OCI-LY1 (cell line): ENCODE measurements at regions not wholly inside any gene's neighbourhood (a gene's known extent, or its start where the extent isn't known, plus 50 kb on each side); places are given as distances from the start of the nearest gene placed in this dataset.

ENCODE experiments used
- H2AFZ ChIP-seq: fragments of 200-600 bp; sonication (generic), shearing (Covaris generic); 2 replicates; pipeline ENCODE4 v1.6.0; 2014; ENCODE audit warnings: antibody characterized with exemption, mild to moderate bottlenecking, low read length
- H3F3A ChIP-seq: fragments of 200-600 bp; sonication (generic), shearing (Covaris generic); 2 replicates; pipeline ENCODE4 v1.6.0; 2014; ENCODE audit warnings: mild to moderate bottlenecking, antibody characterized with exemption, low read length, moderate library complexity; ENCODE audit not compliant: insufficient read depth
- H3K27ac ChIP-seq: fragments of 200-600 bp; sonication (generic); 2 replicates; pipeline ENCODE4 v1.5.1; 2014; ENCODE audit warnings: low read length, mixed run types, mild to moderate bottlenecking, low read depth; ENCODE audit not compliant: poor library complexity, severe bottlenecking
- H3K27me3 ChIP-seq: fragments of 200-600 bp; sonication (generic); 2 replicates; pipeline ENCODE4 v1.6.0; 2014; ENCODE audit warnings: antibody characterized with exemption, mild to moderate bottlenecking, low read length, moderate library complexity; ENCODE audit not compliant: insufficient read depth
- H3K36me3 ChIP-seq: fragments of 200-600 bp; sonication (generic); 2 replicates; pipeline ENCODE4 v1.6.1; 2014; ENCODE audit warnings: mild to moderate bottlenecking, antibody characterized with exemption, low read length, moderate library complexity, mixed read lengths; ENCODE audit not compliant: insufficient read depth
- H3K4me1 ChIP-seq: fragments of 200-600 bp; sonication (generic); 2 replicates; pipeline ENCODE4 v1.5.1; 2014; ENCODE audit warnings: mild to moderate bottlenecking, low read length, moderate library complexity; ENCODE audit not compliant: insufficient read depth, severe bottlenecking
- H3K4me2 ChIP-seq: fragments of 200-600 bp; sonication (generic), shearing (Covaris generic); 2 replicates; pipeline ENCODE4 v1.6.1; 2014; ENCODE audit warnings: low read length
- H3K4me3 ChIP-seq: fragments of 200-600 bp; sonication (generic); 2 replicates; pipeline ENCODE4 v1.5.1; 2014; ENCODE audit warnings: low read length, low read depth, mild to moderate bottlenecking, mixed read lengths; ENCODE audit not compliant: poor library complexity, severe bottlenecking
- H3K79me2 ChIP-seq: fragments of 200-600 bp; shearing (Covaris generic); 2 replicates; pipeline ENCODE4 v1.6.1; 2016; ENCODE audit warnings: mixed run types, low read length, mixed read lengths; ENCODE audit not compliant: insufficient read depth
- H3K9ac ChIP-seq: fragments of 200-600 bp; sonication (generic), shearing (Covaris generic); 2 replicates; pipeline ENCODE4 v1.6.1; 2014; ENCODE audit warnings: mild to moderate bottlenecking, low read length, mixed read lengths
- H3K9me2 ChIP-seq: fragments of 200-600 bp; sonication (generic), shearing (Covaris generic); 2 replicates; pipeline ENCODE4 v1.6.1; 2014; ENCODE audit warnings: low read depth, mild to moderate bottlenecking, low read length, mixed read lengths
- H3K9me3 ChIP-seq: fragments of 200-600 bp; shearing (Covaris generic); 2 replicates; pipeline ENCODE4 v1.6.1; 2014; ENCODE audit warnings: low read length, mixed read lengths
- H4K20me1 ChIP-seq: fragments of 200-600 bp; sonication (generic), shearing (Covaris generic); 2 replicates; pipeline ENCODE4 v1.6.0; 2016; ENCODE audit warnings: mild to moderate bottlenecking, low read length; ENCODE audit not compliant: insufficient read depth
- CTCF ChIP-seq: fragments of 200-600 bp; sonication (generic), shearing (Covaris generic); IDR thresholded peaks from 2 replicates; pipeline ENCODE4 v1.5.1; 2017; ENCODE audit warnings: mild to moderate bottlenecking, antibody characterized with exemption, low read length, moderate library complexity, mixed read lengths
- EZH2 ChIP-seq: fragments of 200-600 bp; sonication (generic), shearing (Covaris generic); IDR thresholded peaks from 2 replicates; pipeline ENCODE4 v1.8.0; 2017; ENCODE audit warnings: borderline replicate concordance, mixed run types, mild to moderate bottlenecking, antibody characterized with exemption, low read length, moderate library complexity, mixed read lengths

- H3K4me1 ChIP-seq, result no peaks in the 10 kb centered on the region
- H3K79me2 ChIP-seq, result no peaks in the 10 kb centered on the region
- H3K4me2 ChIP-seq, result no peak overlapping the region
- H3K27me3 ChIP-seq, result no peaks in the 10 kb centered on the region
- H3K36me3 ChIP-seq, result no peaks in the 10 kb centered on the region
- H3K4me3 ChIP-seq, result no peak overlapping the region
- no peaks in the 10 kb centered on the region for H4K20me1 ChIP-seq
- H3K9ac ChIP-seq, result no peak overlapping the region
- no peaks in the 10 kb centered on the region for H3K9me3 ChIP-seq
- no peaks in the 10 kb centered on the region for H3K9me2 ChIP-seq
- H3F3A ChIP-seq, result no peaks in the 10 kb centered on the region
- H2AFZ ChIP-seq, result no peak overlapping the region
- no peak for TF ChIP-seq CTCF
- no peak for TF ChIP-seq EZH2
- no peak overlapping the region for H3K27ac ChIP-seq
Measured at GRCh38 chr15:87416591-87417257, 839.8 kb downstream of the NTRK3 start.

DNA sequence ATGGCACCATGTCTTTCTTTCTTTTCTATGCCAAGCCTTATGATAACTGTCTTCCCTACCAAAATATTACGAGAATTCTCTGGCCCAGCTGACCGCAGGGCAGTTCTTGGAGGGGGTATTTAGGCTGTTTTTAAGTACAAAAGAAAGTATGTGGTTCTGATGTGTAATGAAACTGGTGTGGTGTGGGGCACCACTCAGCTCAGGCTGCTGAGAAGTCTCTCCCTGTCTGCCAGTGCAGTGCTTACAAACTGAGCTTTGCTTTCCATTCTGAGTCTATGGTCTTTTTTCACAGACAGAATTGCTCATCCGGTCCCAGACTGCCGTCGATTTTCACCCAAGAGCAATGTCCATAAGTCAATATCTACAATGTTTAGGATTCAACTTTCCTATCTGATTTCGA is 847.6 kb downstream of the NTRK3 start:
- Histone ChIP-seq H3K4me1 (no peaks in the 10 kb centered on the region), H3F3A (no peaks in the 10 kb centered on the region), H3K27me3 (no peaks in the 10 kb centered on the region), H3K79me2 (no peaks in the 10 kb centered on the region), H3K9ac (no peak overlapping the region), H3K9me3 (no peaks in the 10 kb centered on the region), H3K4me2 (no peak overlapping the region), H3K4me3 (no peak overlapping the region), H3K36me3 (no peaks in the 10 kb centered on the region), H2AFZ (no peak overlapping the region), H3K9me2 (no peaks in the 10 kb centered on the region), H3K27ac (no peak overlapping the region), H4K20me1 (no peaks in the 10 kb centered on the region)
- TF ChIP-seq EZH2 (no peak), CTCF (no peak)

DNA sequence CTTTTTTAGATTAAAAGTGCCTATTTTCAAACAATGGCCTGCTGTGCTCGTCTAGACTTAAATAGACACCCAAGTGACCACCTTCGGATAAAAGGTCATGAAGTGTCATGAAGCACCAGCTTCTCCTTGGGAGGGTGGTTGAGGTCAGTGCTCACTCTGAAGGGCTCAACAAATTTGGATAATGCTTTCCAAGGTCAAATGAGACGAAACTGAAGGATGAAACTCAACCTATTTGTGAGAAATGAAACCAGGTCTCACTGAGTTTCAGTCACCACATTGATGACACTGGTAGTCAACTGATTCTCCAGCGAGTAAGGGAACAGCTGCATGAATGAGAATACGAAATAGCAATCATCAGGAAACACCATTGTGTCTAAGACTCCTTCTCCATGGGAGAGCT is 852.6 kb downstream of the NTRK3 start:
- H3K4me2 ChIP-seq, result no peak overlapping the region
- no peak overlapping the region for H3K9ac ChIP-seq
- TF ChIP-seq EZH2, result no peak
- no peak for TF ChIP-seq CTCF
- no peak overlapping the region for H2AFZ ChIP-seq
- H3K9me2 ChIP-seq, result no peaks in the 10 kb centered on the region
- H3K36me3 ChIP-seq, result no peaks in the 10 kb centered on the region
- H4K20me1 ChIP-seq, result no peaks in the 10 kb centered on the region
- no peaks in the 10 kb centered on the region for H3K9me3 ChIP-seq
- H3K79me2 ChIP-seq, result no peaks in the 10 kb centered on the region
- H3K4me1 ChIP-seq, result no peaks in the 10 kb centered on the region
- no peak overlapping the region for H3K4me3 ChIP-seq
- no peaks in the 10 kb centered on the region for H3K27me3 ChIP-seq
- H3K27ac ChIP-seq, result no peak overlapping the region
- H3F3A ChIP-seq, result no peaks in the 10 kb centered on the region
